Brain microvascular endothelial cell (primary cell): ENCODE measurements at regions not wholly inside any gene's neighbourhood (a gene's known extent, or its start where the extent isn't known, plus 50 kb on each side); places are given as distances from the start of the nearest gene placed in this dataset.

Experiments
- DNase-seq: peaks from one replicate; pipeline ENCODE4 v3.0.0-alpha.2; 2020
- H3K27ac ChIP-seq: fragments of 250-450 bp; sonication (Bioruptor Pico); 2 replicates; pipeline ENCODE4 v1.5.1; 2020; ENCODE audit warnings: mild to moderate bottlenecking, moderate library complexity
- H3K27me3 ChIP-seq: fragments of 250-450 bp; sonication (Bioruptor Pico); replicated peaks from 2 replicates; pipeline ENCODE4 v1.5.1; 2020; ENCODE audit warnings: mild to moderate bottlenecking
- H3K36me3 ChIP-seq: fragments of 250-450 bp; sonication (Bioruptor Pico); replicated peaks from 2 replicates; pipeline ENCODE4 v1.5.1; 2020; ENCODE audit warnings: mild to moderate bottlenecking
- H3K4me3 ChIP-seq: 2 replicates; pipeline ENCODE4 v1.5.1; 2011; ENCODE audit warnings: low read depth, mild to moderate bottlenecking, control low read depth, low read length, moderate library complexity
- CTCF ChIP-seq: IDR thresholded peaks from 2 replicates; pipeline ENCODE4 v1.5.1; 2011; ENCODE audit warnings: low read depth, mild to moderate bottlenecking, moderate library complexity, low read length, control low read depth, inconsistent platforms; ENCODE audit errors: missing control alignments
- in situ Hi-C: cut with HindIII; loops from 2 replicates; pipeline ENCODE4 v1.10.0; 2017; ENCODE audit warnings: low sequenced_read_pairs, low pct_ligation_motif_present

DNA sequence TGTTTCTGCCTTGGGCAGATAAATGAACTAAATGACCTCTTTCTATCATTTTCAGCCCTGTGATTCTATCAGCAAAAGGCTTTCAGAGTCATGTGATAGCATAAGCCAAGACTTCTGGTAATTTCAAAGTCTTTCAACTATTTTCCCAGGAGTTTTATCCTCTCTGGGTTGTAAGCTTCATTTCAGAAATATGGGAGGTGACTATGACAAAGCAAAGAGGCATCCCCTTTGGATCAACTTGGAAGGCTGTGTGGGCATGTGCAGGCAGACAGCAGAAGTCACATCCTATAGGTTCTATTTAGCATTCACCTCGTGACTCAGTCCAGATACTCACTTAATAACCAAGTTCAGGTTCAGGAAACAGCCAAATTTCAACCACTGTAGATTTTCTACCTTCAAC is 149.0 kb upstream of the FST start:
- DNase-seq: peak; percentile 77
- no peak overlapping the region for H3K4me3 ChIP-seq
- no peaks in the 10 kb centered on the region for H3K36me3 ChIP-seq
- peak overlapping the region; percentile 37 for H3K27ac ChIP-seq
- in situ Hi-C loops: no loop called here
- H3K27me3 ChIP-seq: no peaks in the 10 kb centered on the region
- TF ChIP-seq CTCF: no peak

GRCh38 chr5:53333160-53333559 is 147.3 kb upstream of the FST start:
- in situ Hi-C loops: no loop called here
- TF ChIP-seq CTCF: no peak
- H3K4me3 ChIP-seq: no peak overlapping the region
- DNase-seq: no peak
- H3K27me3 ChIP-seq: no peaks in the 10 kb centered on the region
- peak overlapping the region; percentile 14 for H3K27ac ChIP-seq
- H3K36me3 ChIP-seq: no peaks in the 10 kb centered on the region

- in situ Hi-C loops: no loop called here
- no peaks in the 10 kb centered on the region for H3K36me3 ChIP-seq
- DNase-seq: no peak
- no peaks in the 10 kb centered on the region for H3K27me3 ChIP-seq
- H3K4me3 ChIP-seq: no peak overlapping the region
- H3K27ac ChIP-seq: no peak overlapping the region
- TF ChIP-seq CTCF: no peak
Observed at GRCh38 chr5:53334431-53334941, 145.9 kb upstream of the FST start.

DNA sequence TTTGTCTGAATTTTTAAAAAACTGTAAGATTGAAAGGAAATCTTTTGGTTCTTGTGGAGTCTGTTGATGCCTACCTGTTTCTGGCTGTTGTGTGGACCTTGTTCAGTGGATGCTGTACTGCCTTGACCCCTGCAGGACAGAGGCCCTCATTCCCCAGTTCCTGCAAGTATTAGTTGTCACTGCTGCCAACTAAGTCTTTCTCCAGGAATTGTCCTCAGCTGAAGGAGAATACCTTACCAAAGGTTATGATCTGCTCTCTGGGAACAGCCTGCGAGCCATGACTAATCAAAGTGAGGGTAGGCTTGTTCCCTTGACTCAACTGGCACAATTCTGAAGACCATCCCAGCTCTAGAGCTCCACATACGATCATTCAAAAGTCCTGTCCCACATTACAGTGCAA is 145.3 kb upstream of the FST start:
- DNase-seq: no peak

DNA sequence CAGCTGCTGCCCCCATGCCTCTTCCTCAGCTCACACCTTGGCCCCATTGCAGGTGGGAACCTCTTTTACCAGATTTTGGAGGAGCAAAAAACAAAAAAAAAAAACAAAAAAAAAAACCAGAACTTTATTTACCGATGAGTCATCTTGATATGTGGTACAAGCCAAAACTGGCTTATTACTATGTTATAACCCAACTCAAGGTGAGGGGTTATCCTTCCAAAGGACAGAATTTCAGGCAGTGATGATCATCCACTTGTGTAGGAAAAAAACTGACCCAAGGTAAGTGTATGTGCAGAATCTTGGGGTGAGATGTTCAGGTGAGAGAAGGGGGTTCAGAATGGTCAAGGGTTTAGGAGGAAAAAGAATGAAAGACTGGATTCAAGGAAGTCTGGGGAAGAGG is 142.6 kb upstream of the FST start:
- in situ Hi-C loops: no loop called here
- Histone ChIP-seq H3K27ac (no peak overlapping the region), H3K4me3 (no peak overlapping the region), H3K27me3 (no peaks in the 10 kb centered on the region), H3K36me3 (no peaks in the 10 kb centered on the region)
- DNase-seq: no peak
- no peak for TF ChIP-seq CTCF

More for the DNA sequence above, 145.3 kb upstream of the FST start:
- Histone ChIP-seq H3K4me3 (no peak overlapping the region), H3K27me3 (no peaks in the 10 kb centered on the region), H3K36me3 (no peaks in the 10 kb centered on the region), H3K27ac (peak overlapping the region; percentile 20)
- TF ChIP-seq CTCF: peak; percentile 54
- in situ Hi-C loops: no loop called here

- H3K27me3 ChIP-seq: no peaks in the 10 kb centered on the region
- no peak for DNase-seq
- H3K27ac ChIP-seq: no peak overlapping the region
- no peaks in the 10 kb centered on the region for H3K36me3 ChIP-seq
- TF ChIP-seq CTCF: no peak
- in situ Hi-C loops: no loop called here
- H3K4me3 ChIP-seq: no peak overlapping the region
Observed at GRCh38 chr5:53338971-53339370, 141.5 kb upstream of the FST start.
